Prostate gland (tissue), 1 donor: ENCODE measurements at regions not wholly inside any gene's neighbourhood (a gene's known extent, or its start where the extent isn't known, plus 50 kb on each side); places are given as distances from the start of the nearest gene placed in this dataset.

ENCODE experiments used
- POLR2A ChIP-seq: fragments of 450-650 bp; IDR thresholded peaks from one replicate; pipeline ENCODE4 v1.6.1; 2016; ENCODE audit warnings: antibody characterized with exemption, mild to moderate bottlenecking
- POLR2AphosphoS5 ChIP-seq: sonication (generic); formaldehyde crosslinking; IDR thresholded peaks from one replicate; pipeline ENCODE4 v1.6.1; 2017; ENCODE audit warnings: antibody characterized with exemption

GRCh38 chr6:112984899-112985298 is 637.8 kb downstream of the RFPL4B start:
- TF ChIP-seq POLR2A (no peak), POLR2AphosphoS5 (no peak)
